DMS153 treated with DMSO at 0.1 percent for 48 hours (cell line): ENCODE measurements at regions not wholly inside any gene's neighbourhood (a gene's known extent, or its start where the extent isn't known, plus 50 kb on each side); places are given as distances from the start of the nearest gene placed in this dataset.

Experiments
- DNase-seq: peaks from one replicate; lab custom pipeline; 2025; ENCODE audit not compliant: unreplicated experiment; lab: John Stamatoyannopoulos, UW

GRCh38 chr1:184302346-184302745 lies 84.5 kb upstream of the C1orf21 start:
- DNase-seq: no peak

- no peak for DNase-seq
Observed at GRCh38 chr1:184310157-184310819, 76.5 kb upstream of the C1orf21 start.

GRCh38 chr1:184311580-184311979 lies 75.2 kb upstream of the C1orf21 start:
- no peak for DNase-seq

GRCh38 chr1:184315254-184315653 lies 71.6 kb upstream of the C1orf21 start:
- no peak for DNase-seq

GRCh38 chr1:184319879-184320278 lies 67.0 kb upstream of the C1orf21 start:
- no peak for DNase-seq

GRCh38 chr1:184322253-184322652 lies 64.6 kb upstream of the C1orf21 start:
- DNase-seq: no peak

- no peak for DNase-seq
Observed at GRCh38 chr1:184324972-184325371, 61.9 kb upstream of the C1orf21 start.

GRCh38 chr1:184326278-184326677 lies 60.6 kb upstream of the C1orf21 start:
- DNase-seq: no peak

DNA sequence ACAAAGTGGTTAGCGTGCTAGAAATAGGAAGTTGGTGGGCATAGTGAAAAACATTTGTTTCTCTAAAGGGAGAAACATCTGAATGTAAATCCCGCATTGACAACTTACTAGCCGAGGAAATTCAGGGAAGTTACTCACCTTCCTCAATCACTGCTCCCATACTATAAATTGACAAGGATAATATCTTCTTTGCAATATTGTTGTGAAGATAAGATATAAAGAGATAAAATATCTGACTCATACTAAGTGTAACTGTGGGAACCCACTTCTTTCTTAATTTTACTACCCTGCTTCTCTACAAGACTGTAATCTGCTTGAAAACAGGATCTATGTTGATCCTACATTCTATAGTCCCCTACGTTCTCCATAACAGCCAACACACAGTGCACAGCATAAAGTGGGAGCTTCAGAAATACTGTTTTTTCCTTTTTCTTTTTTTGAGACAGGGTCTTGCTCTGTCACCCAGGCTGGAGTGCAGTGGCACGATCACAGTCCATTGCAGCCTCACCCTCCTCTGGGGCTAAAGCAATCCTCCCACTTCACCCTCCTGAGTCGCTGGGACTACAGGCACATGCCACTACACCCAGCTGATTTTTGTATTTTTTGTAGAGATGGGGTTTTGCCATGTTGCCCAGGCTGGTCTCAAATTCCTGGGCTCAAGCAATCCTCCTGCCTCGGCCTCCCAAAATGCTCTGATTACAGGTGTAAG lies 57.4 kb upstream of the C1orf21 start:
- DNase-seq: no peak

DNA sequence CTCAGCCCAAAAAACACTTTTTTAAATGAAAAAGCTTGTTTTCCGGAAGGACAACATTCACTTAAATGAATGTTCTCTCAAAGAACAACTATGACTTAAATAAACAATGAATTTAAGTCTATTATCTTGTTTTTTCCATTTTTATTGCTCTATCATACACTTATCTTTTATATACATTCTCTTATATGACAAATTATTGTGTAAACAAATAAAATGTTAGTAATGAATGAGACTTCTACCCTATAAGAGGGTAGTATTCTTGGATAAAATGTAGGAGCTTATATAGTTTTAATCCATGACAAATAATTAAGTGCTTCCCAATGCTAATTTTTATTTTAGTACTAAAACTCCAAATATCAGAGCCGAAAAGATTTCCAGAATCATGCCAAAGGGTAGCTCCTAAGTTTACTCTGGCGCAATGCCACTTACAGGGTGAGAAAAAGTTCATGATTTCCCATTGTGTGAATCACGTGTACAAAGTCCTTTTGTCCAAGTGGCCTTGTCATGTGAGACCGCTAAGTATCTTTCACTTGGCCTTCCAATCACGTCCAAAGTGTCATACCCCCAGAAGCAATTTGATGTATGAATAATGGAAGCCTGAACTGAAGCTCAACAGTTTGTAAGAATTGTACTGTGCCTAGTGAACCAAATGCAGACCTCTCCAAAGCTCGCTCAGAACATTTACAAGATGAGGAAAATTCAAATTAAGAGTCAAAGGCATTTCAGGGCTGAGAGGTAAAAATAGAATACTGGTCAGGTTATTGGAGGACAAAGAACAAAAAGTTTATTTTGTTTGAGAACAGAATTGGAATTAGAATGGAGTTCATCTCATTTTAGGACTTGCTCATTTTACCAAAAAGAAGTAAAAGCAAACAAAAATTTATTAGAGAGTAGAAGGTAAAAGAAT lies 56.6 kb upstream of the C1orf21 start:
- DNase-seq: no peak

DNA sequence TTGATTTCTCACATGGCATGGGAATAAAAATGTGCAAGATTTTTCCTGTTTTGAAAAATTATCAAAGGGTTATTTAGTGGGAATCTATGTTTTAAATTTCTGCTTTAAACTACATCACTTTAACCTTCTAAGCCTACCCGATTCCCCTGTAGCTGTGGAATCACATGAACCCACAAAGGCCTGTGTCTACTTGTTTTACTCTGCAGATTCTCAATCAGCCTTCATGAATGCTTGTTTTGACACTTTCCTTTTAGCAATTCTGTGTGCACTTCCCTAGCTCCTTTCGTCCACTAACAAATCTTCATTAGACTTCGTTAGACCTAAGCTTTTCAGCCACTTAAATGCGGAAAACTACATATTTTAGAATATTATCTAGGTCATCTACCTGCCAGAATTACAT lies 56.0 kb upstream of the C1orf21 start:
- no peak for DNase-seq
